GM12865 (cell line): ENCODE measurements at regions not wholly inside any gene's neighbourhood (a gene's known extent, or its start where the extent isn't known, plus 50 kb on each side); places are given as distances from the start of the nearest gene placed in this dataset.

Experiments used
- DNase-seq: peaks from one replicate; pipeline ENCODE4 v3.0.0; 2010; ENCODE audit warnings: low read depth
- H3K4me3 ChIP-seq: 2 replicates; pipeline ENCODE4 v1.5.1; 2011; ENCODE audit warnings: mild to moderate bottlenecking, low read depth, low read length, control low read depth
- TF ChIP-seq, protein P1 (sequence below): IDR thresholded peaks from 2 replicates; pipeline ENCODE4 v1.5.1; 2011; ENCODE audit warnings: low read length, control low read depth, low read depth, inconsistent platforms; ENCODE audit not compliant: insufficient read depth; ENCODE audit errors: missing control alignments

DNA sequence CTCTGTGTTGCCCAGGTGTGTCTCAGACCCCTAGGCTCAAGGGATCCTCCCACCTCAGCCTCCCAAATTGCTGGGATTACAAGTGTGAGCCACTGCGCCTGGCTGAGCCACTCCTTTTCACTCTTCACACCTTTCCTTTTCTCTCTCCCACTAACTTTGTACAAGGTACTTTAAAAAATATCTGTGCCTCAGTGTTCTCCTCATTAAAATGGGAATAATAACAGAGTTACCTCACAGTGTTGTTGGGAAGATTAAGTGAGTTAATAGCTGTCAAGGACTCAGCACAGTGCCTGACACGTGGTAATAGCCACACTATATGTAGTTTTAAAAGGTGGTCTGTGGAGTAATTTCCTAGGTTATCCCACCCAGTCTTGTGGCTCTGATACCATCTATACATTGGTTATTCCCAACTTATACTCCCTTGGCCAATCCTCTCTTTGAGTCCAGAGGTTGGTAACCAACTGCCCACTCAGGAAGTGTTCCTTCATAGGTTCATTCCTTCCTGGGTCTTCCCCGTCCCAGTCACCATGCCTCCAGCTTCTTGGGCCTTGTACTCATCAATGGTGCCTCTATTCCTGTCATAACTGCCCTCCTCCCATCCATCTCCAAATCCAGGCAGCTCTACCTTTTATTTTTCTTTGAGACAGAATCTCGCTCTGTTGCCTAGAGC lies 78.6 kb upstream of the NAA20 start:
- TF ChIP-seq, protein P1, sequence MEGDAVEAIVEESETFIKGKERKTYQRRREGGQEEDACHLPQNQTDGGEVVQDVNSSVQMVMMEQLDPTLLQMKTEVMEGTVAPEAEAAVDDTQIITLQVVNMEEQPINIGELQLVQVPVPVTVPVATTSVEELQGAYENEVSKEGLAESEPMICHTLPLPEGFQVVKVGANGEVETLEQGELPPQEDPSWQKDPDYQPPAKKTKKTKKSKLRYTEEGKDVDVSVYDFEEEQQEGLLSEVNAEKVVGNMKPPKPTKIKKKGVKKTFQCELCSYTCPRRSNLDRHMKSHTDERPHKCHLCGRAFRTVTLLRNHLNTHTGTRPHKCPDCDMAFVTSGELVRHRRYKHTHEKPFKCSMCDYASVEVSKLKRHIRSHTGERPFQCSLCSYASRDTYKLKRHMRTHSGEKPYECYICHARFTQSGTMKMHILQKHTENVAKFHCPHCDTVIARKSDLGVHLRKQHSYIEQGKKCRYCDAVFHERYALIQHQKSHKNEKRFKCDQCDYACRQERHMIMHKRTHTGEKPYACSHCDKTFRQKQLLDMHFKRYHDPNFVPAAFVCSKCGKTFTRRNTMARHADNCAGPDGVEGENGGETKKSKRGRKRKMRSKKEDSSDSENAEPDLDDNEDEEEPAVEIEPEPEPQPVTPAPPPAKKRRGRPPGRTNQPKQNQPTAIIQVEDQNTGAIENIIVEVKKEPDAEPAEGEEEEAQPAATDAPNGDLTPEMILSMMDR, result no peak
- DNase-seq, result no peak
- no peak overlapping the region for H3K4me3 ChIP-seq

DNA sequence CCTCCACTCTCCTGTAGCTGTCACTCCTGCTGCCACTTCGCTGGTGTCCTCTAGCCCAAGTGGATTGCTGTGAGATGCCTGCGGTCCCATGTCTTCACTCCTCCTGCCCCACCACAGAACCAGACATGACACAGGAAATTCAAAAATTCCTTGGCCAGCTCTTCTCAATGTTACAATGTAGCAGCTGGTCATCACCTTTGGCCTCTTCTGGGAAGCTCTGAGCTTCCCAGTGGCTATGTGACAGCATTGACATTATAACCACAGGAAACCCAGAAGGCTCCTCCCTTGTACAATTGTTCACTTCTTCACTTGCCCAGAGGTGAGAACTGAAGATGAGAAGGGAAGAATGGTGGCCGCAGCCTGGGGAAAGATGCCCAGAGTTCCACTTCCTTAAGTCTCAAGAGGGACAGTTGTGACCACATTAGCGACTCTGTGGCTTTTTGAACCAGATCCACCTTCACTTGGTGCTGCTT lies 76.1 kb upstream of the NAA20 start:
- TF ChIP-seq, protein P1, result no peak
- H3K4me3 ChIP-seq, result no peak overlapping the region
- peak; percentile 11 for DNase-seq

DNA sequence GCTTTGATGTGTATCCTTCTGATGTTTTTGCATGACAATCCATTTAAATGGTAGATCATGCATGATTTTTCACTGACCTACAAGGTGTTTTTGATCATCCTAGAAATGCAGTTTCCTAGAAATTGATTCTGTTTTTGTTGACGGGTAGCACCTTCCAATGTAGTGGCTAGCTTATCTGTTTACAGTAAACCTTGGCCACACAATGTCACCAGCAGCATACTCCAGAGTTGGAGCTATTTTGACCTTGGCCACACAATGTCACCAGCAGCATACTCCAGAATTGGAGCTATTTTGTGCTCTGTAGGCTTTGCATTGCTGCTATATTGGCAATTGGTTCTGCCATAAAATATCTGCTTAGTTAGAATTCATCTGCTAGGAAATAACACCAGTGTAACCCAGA lies 74.6 kb upstream of the NAA20 start:
- TF ChIP-seq, protein P1, result no peak
- H3K4me3 ChIP-seq, result no peak overlapping the region
- DNase-seq, result no peak

DNA sequence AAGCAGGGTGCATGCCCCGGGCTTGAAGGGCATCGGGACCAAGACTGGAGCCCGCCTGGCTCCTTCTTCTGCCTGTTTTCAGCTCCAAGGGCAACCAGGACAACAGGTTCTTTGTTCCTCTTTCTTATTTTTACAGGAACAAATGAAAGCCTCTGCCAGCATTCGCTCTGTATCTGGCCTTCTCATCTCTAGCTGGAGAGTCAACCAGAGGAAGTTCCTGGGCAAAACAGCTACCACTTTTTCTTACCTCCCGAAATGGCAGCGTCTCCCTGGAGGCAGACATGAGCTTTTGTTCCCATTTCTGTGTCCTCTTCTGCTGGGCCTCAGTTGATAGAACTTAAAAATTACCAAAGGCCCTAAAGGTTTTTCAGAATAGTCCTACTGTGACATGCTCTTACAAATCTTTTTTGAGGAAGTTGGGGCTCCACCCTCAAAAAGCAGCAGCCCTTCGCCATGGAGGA lies 74.1 kb upstream of the NAA20 start:
- no peak for DNase-seq
- TF ChIP-seq, protein P1, result no peak
- H3K4me3 ChIP-seq, result no peak overlapping the region

DNA sequence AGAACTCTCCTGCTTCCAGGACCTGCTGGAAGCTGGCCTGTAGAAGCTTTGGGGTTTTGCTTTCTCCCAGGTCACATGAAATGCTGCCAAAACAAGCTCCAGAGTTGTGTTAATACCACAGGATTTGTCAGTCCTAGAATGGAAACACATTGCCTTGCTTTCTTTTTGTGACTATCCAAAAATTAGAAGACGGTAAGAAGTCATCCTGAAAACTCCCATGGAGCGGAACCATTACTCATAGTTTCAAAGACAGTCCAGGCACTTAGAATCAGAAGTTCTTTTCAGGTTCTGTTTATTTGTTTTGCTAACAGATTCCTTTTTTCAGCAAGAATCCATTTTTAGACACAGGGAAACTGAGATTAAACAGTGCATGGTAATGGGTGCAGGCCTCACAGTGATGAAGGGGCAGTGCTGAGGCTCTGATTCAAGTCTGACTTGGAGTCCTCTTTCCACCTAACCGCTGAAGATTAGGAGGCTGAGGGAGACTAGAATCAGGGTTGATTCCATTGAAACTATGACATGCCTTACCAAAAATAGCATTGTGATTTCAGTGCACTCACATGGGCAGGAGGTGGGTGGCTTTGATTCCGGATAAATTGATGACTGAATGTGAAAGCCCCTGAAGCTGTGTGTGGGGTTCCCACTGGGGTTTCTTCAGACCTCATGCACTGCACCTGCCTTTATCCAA lies 72.2 kb upstream of the NAA20 start:
- DNase-seq, result peak; percentile 76
- no peak overlapping the region for H3K4me3 ChIP-seq
- TF ChIP-seq, protein P1, result no peak

DNA sequence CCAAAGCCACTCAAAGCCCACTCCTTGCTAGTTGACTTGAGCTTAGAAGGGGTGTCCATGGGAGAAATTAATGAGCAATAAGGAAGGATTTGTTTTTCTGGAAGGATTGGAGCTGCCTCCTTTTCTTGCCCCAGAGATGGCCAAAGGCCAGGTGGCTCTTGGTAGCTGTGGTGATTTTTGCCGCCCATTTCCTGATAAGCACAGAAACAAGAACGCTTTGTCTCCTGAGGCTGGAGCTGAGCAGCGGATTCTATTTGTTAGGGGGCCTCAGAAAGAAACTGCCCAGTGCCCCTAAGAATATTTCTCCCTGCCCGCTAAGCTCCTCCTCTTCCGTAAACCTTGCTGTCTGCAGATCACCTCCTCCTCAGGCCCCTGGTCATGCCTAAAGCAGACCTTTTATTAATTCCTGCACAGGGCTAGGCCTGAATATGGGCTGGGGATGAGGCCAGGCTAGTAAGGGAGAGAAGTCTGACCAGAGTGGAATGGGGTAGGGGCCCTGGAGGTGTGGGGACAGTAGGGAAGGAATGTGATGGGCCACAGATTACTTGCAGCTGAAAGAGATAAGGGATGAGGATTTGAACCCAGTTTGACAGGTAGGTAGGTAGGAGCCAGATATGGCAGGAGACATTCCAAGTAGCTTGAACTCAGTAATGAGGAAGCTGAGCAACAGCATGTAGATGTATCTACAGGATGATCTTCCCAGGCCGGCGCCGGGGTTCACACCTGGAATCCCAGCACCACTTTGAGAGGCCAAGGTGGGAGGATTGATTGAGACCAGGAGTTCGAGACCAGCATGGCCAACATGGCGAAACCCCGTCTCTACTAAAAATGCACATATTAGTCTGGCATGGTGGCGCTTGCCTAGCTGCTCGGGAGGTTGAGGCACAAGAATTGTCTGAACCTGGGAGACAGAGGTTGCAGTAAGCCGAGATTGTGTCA lies 71.2 kb upstream of the NAA20 start:
- TF ChIP-seq, protein P1, result no peak
- DNase-seq, result peak; percentile 37
- no peak overlapping the region for H3K4me3 ChIP-seq
